ENCODE measurements at regions not wholly inside any gene's neighbourhood (a gene's known extent, or its start where the extent isn't known, plus 50 kb on each side); places are given as distances from the start of the nearest gene placed in this dataset.

DNA sequence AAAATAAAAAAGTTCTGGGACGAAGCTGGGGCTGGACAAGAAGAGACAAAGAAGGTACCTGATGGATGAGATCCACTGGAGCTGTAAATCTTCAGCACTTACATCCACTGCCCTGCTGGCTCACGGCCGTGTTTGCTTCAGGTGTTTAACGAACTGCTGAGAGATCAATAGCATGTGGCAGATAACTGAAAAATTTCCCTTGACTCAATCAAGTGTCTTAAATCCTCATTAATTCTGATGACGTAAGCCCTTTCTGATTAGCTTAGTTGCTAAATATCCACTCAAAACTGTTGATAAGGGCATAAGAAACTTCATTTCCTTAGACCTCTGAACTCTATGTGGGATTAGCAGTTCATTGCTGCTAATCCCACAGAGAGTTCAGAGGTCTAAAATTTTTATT, 354.2 kb upstream of the HS3ST1 start:
- no peak overlapping the region for H3K4me2 ChIP-seq
- TF ChIP-seq, protein P1, sequence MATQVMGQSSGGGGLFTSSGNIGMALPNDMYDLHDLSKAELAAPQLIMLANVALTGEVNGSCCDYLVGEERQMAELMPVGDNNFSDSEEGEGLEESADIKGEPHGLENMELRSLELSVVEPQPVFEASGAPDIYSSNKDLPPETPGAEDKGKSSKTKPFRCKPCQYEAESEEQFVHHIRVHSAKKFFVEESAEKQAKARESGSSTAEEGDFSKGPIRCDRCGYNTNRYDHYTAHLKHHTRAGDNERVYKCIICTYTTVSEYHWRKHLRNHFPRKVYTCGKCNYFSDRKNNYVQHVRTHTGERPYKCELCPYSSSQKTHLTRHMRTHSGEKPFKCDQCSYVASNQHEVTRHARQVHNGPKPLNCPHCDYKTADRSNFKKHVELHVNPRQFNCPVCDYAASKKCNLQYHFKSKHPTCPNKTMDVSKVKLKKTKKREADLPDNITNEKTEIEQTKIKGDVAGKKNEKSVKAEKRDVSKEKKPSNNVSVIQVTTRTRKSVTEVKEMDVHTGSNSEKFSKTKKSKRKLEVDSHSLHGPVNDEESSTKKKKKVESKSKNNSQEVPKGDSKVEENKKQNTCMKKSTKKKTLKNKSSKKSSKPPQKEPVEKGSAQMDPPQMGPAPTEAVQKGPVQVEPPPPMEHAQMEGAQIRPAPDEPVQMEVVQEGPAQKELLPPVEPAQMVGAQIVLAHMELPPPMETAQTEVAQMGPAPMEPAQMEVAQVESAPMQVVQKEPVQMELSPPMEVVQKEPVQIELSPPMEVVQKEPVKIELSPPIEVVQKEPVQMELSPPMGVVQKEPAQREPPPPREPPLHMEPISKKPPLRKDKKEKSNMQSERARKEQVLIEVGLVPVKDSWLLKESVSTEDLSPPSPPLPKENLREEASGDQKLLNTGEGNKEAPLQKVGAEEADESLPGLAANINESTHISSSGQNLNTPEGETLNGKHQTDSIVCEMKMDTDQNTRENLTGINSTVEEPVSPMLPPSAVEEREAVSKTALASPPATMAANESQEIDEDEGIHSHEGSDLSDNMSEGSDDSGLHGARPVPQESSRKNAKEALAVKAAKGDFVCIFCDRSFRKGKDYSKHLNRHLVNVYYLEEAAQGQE (IDR thresholded peaks at IDR 0.05) = no peak
- peak; percentile 24 for TF ChIP-seq MAFK (IDR thresholded peaks at IDR 0.05; ENCODE audit: partially characterized antibody)
- no peaks in the 10 kb centered on the region for H3K4me1 ChIP-seq
- no peak for DNase-seq (ENCODE audit: low read depth in 1 of 2, low spot score in 1 of 2)
- POLR2A ChIA-PET = no interaction called here
- H3K27ac ChIP-seq = no peak overlapping the region
- WGBS (ENCODE audit: missing lambda C conversion rate) = 27% methylated on average over 5 of the region's 5 CpGs
- FAIRE-seq = no peak
- no peak overlapping the region for H3K4me3 ChIP-seq
- CTCF ChIA-PET = no interaction called here
- no peaks in the 10 kb centered on the region for H3K9me3 ChIP-seq
- ATAC-seq = no peak

GRCh38 chr4:11777447-11777846, 348.8 kb upstream of the HS3ST1 start:
- Histone ChIP-seq H3K4me2 (no peak overlapping the region), H3K9me3 (no peaks in the 10 kb centered on the region), H3K4me1 (no peaks in the 10 kb centered on the region), H3K27ac (no peak overlapping the region), H3K4me3 (no peak overlapping the region)
- TF ChIP-seq FOSB (CRISPR knock-in tag; IDR thresholded peaks at IDR 0.05) (no peak), MYC (IDR thresholded peaks at IDR 0.05; ENCODE audit: borderline replicate concordance, low read length) (no peak), POLR2A (IDR thresholded peaks at IDR 0.05; ENCODE audit: low read length) (no peak), HEYL (CRISPR knock-in tag; IDR thresholded peaks at IDR 0.05) (no peak), JUNB (IDR thresholded peaks at IDR 0.05) (no peak), RFX5 (IDR thresholded peaks at IDR 0.05) (no peak)
- TF ChIP-seq, protein P2, sequence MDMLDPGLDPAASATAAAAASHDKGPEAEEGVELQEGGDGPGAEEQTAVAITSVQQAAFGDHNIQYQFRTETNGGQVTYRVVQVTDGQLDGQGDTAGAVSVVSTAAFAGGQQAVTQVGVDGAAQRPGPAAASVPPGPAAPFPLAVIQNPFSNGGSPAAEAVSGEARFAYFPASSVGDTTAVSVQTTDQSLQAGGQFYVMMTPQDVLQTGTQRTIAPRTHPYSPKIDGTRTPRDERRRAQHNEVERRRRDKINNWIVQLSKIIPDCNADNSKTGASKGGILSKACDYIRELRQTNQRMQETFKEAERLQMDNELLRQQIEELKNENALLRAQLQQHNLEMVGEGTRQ (IDR thresholded peaks at IDR 0.05) = no peak
- no peak for DNase-seq (ENCODE audit: low read depth in 1 of 2, low spot score in 1 of 2)
- no peak for ATAC-seq
- ChIA-PET POLR2A (no interaction called here), CTCF (no interaction called here)
- no peak for FAIRE-seq
- 7% methylated on average over 3 of the region's 3 CpGs for WGBS (ENCODE audit: missing lambda C conversion rate)

DNA sequence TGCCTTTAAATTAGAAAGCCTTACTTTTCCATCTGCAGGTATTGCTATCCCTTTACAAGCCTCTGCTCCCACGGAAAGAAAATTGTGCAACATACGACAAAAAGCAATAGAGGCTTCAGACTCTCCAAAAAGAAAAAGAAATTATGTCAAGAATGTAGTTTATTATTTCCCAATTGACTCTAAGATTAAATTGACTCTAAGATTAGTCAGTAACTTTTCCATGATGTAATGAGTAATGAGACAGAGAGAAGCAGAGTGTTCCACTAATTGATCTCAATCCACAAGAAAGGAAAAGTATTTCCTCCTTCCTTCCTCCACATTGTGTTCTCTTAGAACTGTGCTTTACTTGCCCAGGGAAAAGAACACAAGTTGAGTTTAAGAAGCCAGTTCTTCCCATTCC, 345.7 kb upstream of the HS3ST1 start:
- no peaks in the 10 kb centered on the region for H3K4me1 ChIP-seq
- WGBS (ENCODE audit: missing lambda C conversion rate) = 60% methylated on average over 2 of the region's 2 CpGs
- no peak for DNase-seq (ENCODE audit: low read depth in 1 of 2, low spot score in 1 of 2)
- no peak overlapping the region for H3K4me2 ChIP-seq
- ATAC-seq = no peak
- H3K9me3 ChIP-seq = no peaks in the 10 kb centered on the region
- ChIA-PET POLR2A (no interaction called here), CTCF (no interaction called here)
- H3K27ac ChIP-seq = no peak overlapping the region
- TF ChIP-seq, protein P2 (IDR thresholded peaks at IDR 0.05) = no peak
- TF ChIP-seq EHMT2 (IDR thresholded peaks at IDR 0.05; ENCODE audit: low read depth) (no peak), FOXS1 (CRISPR knock-in tag; IDR thresholded peaks at IDR 0.05) (no peak), KDM5A (IDR thresholded peaks at IDR 0.05) (no peak), POLR2AphosphoS2 (conservative IDR thresholded peaks at IDR 0.05; ENCODE audit: low read length) (no peak), GATA3 (IDR thresholded peaks at IDR 0.05; ENCODE audit: borderline replicate concordance) (no peak), MAZ (IDR thresholded peaks at IDR 0.05; ENCODE audit: borderline replicate concordance, low read depth, low read length) (no peak), POLR2A (IDR thresholded peaks at IDR 0.05; ENCODE audit: low read length) (no peak), NR3C1 (IDR thresholded peaks at IDR 0.05) (no peak), FOSL2 (IDR thresholded peaks at IDR 0.05) (no peak), FOSL2 (CRISPR knock-in tag; IDR thresholded peaks at IDR 0.05) (no peak), HOXB5 (CRISPR knock-in tag; IDR thresholded peaks at IDR 0.05) (no peak), BHLHE40 (IDR thresholded peaks at IDR 0.05; ENCODE audit: low read depth, low read length) (no peak), RARB (CRISPR knock-in tag; IDR thresholded peaks at IDR 0.05) (no peak), RAD21 (conservative IDR thresholded peaks at IDR 0.05 in 1 of 2, IDR thresholded peaks at IDR 0.05 in 1 of 2) (no peak), CBX2 (IDR thresholded peaks at IDR 0.05; ENCODE audit: borderline replicate concordance, low read depth) (no peak), ZC3H11A (IDR thresholded peaks at IDR 0.05) (no peak), ZNF302 (CRISPR knock-in tag; IDR thresholded peaks at IDR 0.05) (no peak), BCL3 (IDR thresholded peaks at IDR 0.05) (no peak)
- H3K4me3 ChIP-seq = no peak overlapping the region
- FAIRE-seq = no peak
